ENCODE measurements at regions not wholly inside any gene's neighbourhood (a gene's known extent, or its start where the extent isn't known, plus 50 kb on each side); places are given as distances from the start of the nearest gene placed in this dataset.

DNA sequence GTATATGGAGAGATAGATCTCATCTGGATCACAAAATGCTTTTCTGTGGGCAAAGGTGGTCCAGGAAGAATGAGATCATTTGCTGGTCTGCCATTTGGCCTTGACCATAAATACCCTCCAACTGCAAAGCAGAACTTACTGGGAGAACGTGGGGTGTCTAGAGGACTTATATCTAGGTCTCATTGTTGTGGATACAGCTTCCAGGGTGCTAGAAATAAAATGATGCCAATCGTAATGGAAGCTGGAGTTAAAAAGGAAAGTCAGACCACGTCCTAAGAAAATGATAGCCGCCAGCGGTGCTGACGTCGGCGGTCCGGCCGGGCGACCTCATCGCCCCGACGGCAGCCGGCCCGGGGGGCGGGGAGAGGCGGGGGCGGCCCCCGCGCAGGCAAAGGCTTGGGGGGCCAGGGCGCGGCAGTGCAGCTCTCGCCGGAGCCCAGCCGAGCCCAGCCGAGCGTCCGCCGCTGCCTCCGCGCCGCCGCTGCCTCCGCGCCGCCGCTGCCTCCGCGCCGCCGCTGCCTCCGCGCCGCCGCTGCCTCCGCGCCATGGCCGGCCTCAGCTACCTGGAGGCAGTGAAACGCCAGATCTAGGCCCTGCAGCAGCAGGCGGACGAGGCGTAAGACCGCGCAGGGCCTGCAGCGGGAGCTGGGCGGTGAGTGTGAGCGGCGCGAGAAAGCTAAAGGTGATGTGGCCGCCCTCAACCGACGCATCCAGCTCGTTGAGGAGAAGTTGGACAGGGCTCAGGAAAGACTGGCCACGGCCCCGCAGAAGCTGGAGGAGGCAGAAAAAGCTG lies 89.5 kb downstream of the EOMES start:
- TF ChIP-seq, protein P1, sequence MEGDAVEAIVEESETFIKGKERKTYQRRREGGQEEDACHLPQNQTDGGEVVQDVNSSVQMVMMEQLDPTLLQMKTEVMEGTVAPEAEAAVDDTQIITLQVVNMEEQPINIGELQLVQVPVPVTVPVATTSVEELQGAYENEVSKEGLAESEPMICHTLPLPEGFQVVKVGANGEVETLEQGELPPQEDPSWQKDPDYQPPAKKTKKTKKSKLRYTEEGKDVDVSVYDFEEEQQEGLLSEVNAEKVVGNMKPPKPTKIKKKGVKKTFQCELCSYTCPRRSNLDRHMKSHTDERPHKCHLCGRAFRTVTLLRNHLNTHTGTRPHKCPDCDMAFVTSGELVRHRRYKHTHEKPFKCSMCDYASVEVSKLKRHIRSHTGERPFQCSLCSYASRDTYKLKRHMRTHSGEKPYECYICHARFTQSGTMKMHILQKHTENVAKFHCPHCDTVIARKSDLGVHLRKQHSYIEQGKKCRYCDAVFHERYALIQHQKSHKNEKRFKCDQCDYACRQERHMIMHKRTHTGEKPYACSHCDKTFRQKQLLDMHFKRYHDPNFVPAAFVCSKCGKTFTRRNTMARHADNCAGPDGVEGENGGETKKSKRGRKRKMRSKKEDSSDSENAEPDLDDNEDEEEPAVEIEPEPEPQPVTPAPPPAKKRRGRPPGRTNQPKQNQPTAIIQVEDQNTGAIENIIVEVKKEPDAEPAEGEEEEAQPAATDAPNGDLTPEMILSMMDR (IDR thresholded peaks at IDR 0.05): no peak
- peak; percentile 18 to 48 (median 48) for TF ChIP-seq POLR2AphosphoS5 (IDR thresholded peaks at IDR 0.05)
